ENCODE measurements at regions not wholly inside any gene's neighbourhood (a gene's known extent, or its start where the extent isn't known, plus 50 kb on each side); places are given as distances from the start of the nearest gene placed in this dataset.

GRCh38 chr4:141465171-141465570, 171.2 kb upstream of the IL15 start:
- H3K4me3 ChIP-seq (ENCODE audit: low read depth in 1 of 3, low read length in 3 of 3) = no peak overlapping the region
- no peaks in the 10 kb centered on the region for H3K36me3 ChIP-seq (ENCODE audit: control insufficient read depth in 4 of 4, insufficient read depth in 3 of 4, low read depth in 1 of 4, low read length in 3 of 4)
- H3K27me3 ChIP-seq (ENCODE audit: control insufficient read depth in 4 of 4, insufficient read depth in 4 of 4, low read length in 3 of 4) = no peaks in the 10 kb centered on the region
- WGBS = 91% methylated on average over 6 of the region's 6 CpGs
- H3K9me3 ChIP-seq (ENCODE audit: control insufficient read depth in 4 of 4, low read length in 3 of 4) = no peaks in the 10 kb centered on the region
- no peak for DNase-seq (ENCODE audit: low spot score)
- TF ChIP-seq HNF4G (IDR thresholded peaks at IDR 0.05) (no peak), SP1 (IDR thresholded peaks at IDR 0.05) (no peak), GABPA (IDR thresholded peaks at IDR 0.05 in 1 of 2, conservative IDR thresholded peaks at IDR 0.05 in 1 of 2) (no peak)
- TF ChIP-seq, protein P1, sequence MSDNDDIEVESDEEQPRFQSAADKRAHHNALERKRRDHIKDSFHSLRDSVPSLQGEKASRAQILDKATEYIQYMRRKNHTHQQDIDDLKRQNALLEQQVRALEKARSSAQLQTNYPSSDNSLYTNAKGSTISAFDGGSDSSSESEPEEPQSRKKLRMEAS (IDR thresholded peaks at IDR 0.05) = no peak
- TF ChIP-seq, protein P2, sequence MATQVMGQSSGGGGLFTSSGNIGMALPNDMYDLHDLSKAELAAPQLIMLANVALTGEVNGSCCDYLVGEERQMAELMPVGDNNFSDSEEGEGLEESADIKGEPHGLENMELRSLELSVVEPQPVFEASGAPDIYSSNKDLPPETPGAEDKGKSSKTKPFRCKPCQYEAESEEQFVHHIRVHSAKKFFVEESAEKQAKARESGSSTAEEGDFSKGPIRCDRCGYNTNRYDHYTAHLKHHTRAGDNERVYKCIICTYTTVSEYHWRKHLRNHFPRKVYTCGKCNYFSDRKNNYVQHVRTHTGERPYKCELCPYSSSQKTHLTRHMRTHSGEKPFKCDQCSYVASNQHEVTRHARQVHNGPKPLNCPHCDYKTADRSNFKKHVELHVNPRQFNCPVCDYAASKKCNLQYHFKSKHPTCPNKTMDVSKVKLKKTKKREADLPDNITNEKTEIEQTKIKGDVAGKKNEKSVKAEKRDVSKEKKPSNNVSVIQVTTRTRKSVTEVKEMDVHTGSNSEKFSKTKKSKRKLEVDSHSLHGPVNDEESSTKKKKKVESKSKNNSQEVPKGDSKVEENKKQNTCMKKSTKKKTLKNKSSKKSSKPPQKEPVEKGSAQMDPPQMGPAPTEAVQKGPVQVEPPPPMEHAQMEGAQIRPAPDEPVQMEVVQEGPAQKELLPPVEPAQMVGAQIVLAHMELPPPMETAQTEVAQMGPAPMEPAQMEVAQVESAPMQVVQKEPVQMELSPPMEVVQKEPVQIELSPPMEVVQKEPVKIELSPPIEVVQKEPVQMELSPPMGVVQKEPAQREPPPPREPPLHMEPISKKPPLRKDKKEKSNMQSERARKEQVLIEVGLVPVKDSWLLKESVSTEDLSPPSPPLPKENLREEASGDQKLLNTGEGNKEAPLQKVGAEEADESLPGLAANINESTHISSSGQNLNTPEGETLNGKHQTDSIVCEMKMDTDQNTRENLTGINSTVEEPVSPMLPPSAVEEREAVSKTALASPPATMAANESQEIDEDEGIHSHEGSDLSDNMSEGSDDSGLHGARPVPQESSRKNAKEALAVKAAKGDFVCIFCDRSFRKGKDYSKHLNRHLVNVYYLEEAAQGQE (IDR thresholded peaks at IDR 0.05) = no peak
- H3K27ac ChIP-seq (ENCODE audit: low read depth in 1 of 2, low read length in 2 of 2) = no peak overlapping the region
- no peaks in the 10 kb centered on the region for H3K4me1 ChIP-seq (ENCODE audit: control insufficient read depth in 4 of 4, insufficient read depth in 4 of 4, low read length in 3 of 4)
- H3K9ac ChIP-seq (ENCODE audit: low read depth in 1 of 2, low read length in 2 of 2) = no peak overlapping the region

DNA sequence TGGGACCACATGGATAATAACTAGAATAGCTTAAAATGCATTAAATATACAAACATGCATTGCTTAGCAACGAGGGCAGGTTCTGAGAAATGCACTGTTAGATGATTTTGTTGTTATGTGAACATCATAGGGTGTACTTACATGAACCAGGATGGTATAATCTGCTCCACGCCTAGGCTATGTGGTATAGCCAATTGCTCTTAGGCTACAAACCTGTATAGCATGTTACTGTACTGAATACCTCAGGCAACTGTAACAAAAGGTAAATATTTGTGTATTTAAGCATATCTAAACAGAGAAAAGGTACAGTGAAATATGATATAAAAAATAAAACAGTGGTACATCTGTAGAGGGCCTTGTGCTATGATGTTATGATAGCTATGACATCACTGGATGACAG, 169.2 kb upstream of the IL15 start:
- Histone ChIP-seq H3K27me3 (ENCODE audit: control insufficient read depth in 4 of 4, insufficient read depth in 4 of 4, low read length in 3 of 4) (no peaks in the 10 kb centered on the region), H3K9me3 (ENCODE audit: control insufficient read depth in 4 of 4, low read length in 3 of 4) (no peaks in the 10 kb centered on the region), H3K9ac (ENCODE audit: low read depth in 1 of 2, low read length in 2 of 2) (no peak overlapping the region), H3K36me3 (ENCODE audit: control insufficient read depth in 4 of 4, insufficient read depth in 3 of 4, low read depth in 1 of 4, low read length in 3 of 4) (no peaks in the 10 kb centered on the region), H3K4me3 (ENCODE audit: low read depth in 1 of 3, low read length in 3 of 3) (no peak overlapping the region), H3K27ac (ENCODE audit: low read depth in 1 of 2, low read length in 2 of 2) (no peak overlapping the region), H3K4me1 (ENCODE audit: control insufficient read depth in 4 of 4, insufficient read depth in 4 of 4, low read length in 3 of 4) (no peaks in the 10 kb centered on the region)
- DNase-seq (ENCODE audit: low spot score) = no peak
- no peak for TF ChIP-seq TAF1 (conservative IDR thresholded peaks at IDR 0.05)
- TF ChIP-seq, protein P3, sequence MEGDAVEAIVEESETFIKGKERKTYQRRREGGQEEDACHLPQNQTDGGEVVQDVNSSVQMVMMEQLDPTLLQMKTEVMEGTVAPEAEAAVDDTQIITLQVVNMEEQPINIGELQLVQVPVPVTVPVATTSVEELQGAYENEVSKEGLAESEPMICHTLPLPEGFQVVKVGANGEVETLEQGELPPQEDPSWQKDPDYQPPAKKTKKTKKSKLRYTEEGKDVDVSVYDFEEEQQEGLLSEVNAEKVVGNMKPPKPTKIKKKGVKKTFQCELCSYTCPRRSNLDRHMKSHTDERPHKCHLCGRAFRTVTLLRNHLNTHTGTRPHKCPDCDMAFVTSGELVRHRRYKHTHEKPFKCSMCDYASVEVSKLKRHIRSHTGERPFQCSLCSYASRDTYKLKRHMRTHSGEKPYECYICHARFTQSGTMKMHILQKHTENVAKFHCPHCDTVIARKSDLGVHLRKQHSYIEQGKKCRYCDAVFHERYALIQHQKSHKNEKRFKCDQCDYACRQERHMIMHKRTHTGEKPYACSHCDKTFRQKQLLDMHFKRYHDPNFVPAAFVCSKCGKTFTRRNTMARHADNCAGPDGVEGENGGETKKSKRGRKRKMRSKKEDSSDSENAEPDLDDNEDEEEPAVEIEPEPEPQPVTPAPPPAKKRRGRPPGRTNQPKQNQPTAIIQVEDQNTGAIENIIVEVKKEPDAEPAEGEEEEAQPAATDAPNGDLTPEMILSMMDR (IDR thresholded peaks at IDR 0.05; ENCODE audit: low read depth, low read length, missing input control) = no peak
- WGBS = 60% methylated on average over 2 of the region's 2 CpGs

DNA sequence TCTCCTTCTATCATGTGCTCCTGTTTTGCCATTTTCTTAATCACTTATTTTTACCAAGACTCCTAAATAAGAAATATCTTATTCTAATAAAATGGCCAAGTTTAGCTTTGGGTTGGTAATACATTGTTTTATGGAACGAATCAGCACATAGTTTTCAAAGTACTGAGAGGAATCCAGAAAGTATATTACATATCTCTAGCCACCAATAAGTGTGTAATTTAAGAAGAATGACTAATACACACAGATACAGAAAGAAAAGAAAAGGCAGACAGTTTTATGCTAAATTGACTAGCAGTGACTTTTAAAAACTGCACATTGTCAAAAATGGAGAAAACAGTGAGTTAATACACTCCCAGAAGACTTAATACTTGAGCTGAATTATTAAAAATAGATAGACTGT, 167.0 kb upstream of the IL15 start:
- WGBS = 73% methylated on average over 1 of the region's 1 CpG
- H3K4me3 ChIP-seq (ENCODE audit: low read depth in 1 of 3, low read length in 3 of 3) = no peak overlapping the region
- H3K27ac ChIP-seq (ENCODE audit: low read depth in 1 of 2, low read length in 2 of 2) = no peak overlapping the region
- no peaks in the 10 kb centered on the region for H3K9me3 ChIP-seq (ENCODE audit: control insufficient read depth in 4 of 4, low read length in 3 of 4)
- DNase-seq (ENCODE audit: low spot score) = no peak
- TF ChIP-seq, protein P3 (IDR thresholded peaks at IDR 0.05; ENCODE audit: low read depth, low read length, missing input control) = no peak
- no peak for TF ChIP-seq YY1 (IDR thresholded peaks at IDR 0.05)
- no peak for TF ChIP-seq JUND (IDR thresholded peaks at IDR 0.05)
- no peak for TF ChIP-seq RXRA (IDR thresholded peaks at IDR 0.05)
- no peak for TF ChIP-seq FOXA1 (IDR thresholded peaks at IDR 0.05)
- no peak for TF ChIP-seq HNF4G (IDR thresholded peaks at IDR 0.05)
- TF ChIP-seq TAF1 (conservative IDR thresholded peaks at IDR 0.05) = no peak
- no peak for TF ChIP-seq GABPA (IDR thresholded peaks at IDR 0.05 in 1 of 2, conservative IDR thresholded peaks at IDR 0.05 in 1 of 2)
- TF ChIP-seq NR2F2 (IDR thresholded peaks at IDR 0.05) = no peak
- TF ChIP-seq, protein P2 (IDR thresholded peaks at IDR 0.05) = no peak
- no peak for TF ChIP-seq FOXA2 (IDR thresholded peaks at IDR 0.05)
- no peak for TF ChIP-seq SP1 (IDR thresholded peaks at IDR 0.05)
- no peaks in the 10 kb centered on the region for H3K27me3 ChIP-seq (ENCODE audit: control insufficient read depth in 4 of 4, insufficient read depth in 4 of 4, low read length in 3 of 4)
- H3K36me3 ChIP-seq (ENCODE audit: control insufficient read depth in 4 of 4, insufficient read depth in 3 of 4, low read depth in 1 of 4, low read length in 3 of 4) = no peaks in the 10 kb centered on the region
- no peaks in the 10 kb centered on the region for H3K4me1 ChIP-seq (ENCODE audit: control insufficient read depth in 4 of 4, insufficient read depth in 4 of 4, low read length in 3 of 4)
- H3K9ac ChIP-seq (ENCODE audit: low read depth in 1 of 2, low read length in 2 of 2) = no peak overlapping the region
